Nephron progenitor cell (in vitro differentiated cells): ENCODE measurements at regions not wholly inside any gene's neighbourhood (a gene's known extent, or its start where the extent isn't known, plus 50 kb on each side); places are given as distances from the start of the nearest gene placed in this dataset.

Experiments used
- DNase-seq: peaks from one replicate; pipeline ENCODE4 v3.0.0; 2021
- H3K27ac Mint-ChIP-seq: 2 replicates; pipeline ENCODE4 v1.8.0; 2021; ENCODE audit warnings: mild to moderate bottlenecking, moderate library complexity, mixed read lengths
- H3K27me3 Mint-ChIP-seq: 2 replicates; pipeline ENCODE4 v1.8.0; 2021; ENCODE audit warnings: mild to moderate bottlenecking, low read depth, mixed read lengths; ENCODE audit not compliant: poor library complexity
- H3K36me3 Mint-ChIP-seq: 2 replicates; pipeline ENCODE4 v1.8.0; 2021; ENCODE audit warnings: low read depth, mixed read lengths
- H3K4me1 Mint-ChIP-seq: 2 replicates; pipeline ENCODE4 v1.8.0; 2021; ENCODE audit warnings: mixed read lengths
- H3K4me3 Mint-ChIP-seq: 2 replicates; pipeline ENCODE4 v1.8.0; 2021; ENCODE audit warnings: mild to moderate bottlenecking, moderate library complexity, mixed read lengths
- H3K9me3 Mint-ChIP-seq: 2 replicates; pipeline ENCODE4 v1.8.0; 2021; ENCODE audit warnings: mild to moderate bottlenecking, moderate library complexity, mixed read lengths
- CTCF ChIP-seq: fragments of 200-600 bp; sonication (generic); IDR thresholded peaks from 2 replicates; pipeline ENCODE4 v1.5.0; 2021; ENCODE audit warnings: antibody characterized with exemption

GRCh38 chr9:115945009-115945431 is 208.6 kb upstream of the PAPPA start:
- H3K4me3 Mint-ChIP-seq = no peak overlapping the region
- no peak for TF ChIP-seq CTCF
- H3K27ac Mint-ChIP-seq = no peak overlapping the region
- no peaks in the 10 kb centered on the region for H3K9me3 Mint-ChIP-seq
- no peaks in the 10 kb centered on the region for H3K36me3 Mint-ChIP-seq
- peaks cover 15% of the 10 kb centered on the region for H3K4me1 Mint-ChIP-seq
- H3K27me3 Mint-ChIP-seq = peaks cover 4% of the 10 kb centered on the region
- DNase-seq = no peak

DNA sequence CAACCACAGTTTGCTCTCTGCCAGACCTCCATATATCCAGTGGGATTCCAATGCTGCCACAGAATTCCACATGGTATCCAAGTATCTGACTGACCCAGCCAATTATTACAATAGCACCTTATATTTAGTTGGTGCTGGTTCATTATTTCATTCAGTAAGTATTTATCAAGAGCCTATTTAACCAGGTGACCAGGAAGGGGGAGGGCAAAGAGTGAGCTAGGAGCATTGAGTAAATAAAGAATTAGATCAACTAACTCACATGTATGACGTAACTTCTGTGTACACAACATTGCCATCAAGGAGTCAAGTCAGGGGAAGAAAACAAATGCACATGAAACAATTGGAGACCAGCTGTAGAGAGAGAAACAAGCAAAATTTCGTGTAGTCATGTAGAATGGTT is 207.1 kb upstream of the PAPPA start:
- no peak for TF ChIP-seq CTCF
- Mint-ChIP-seq H3K36me3 (no peaks in the 10 kb centered on the region), H3K4me3 (no peak overlapping the region), H3K27ac (no peak overlapping the region), H3K27me3 (peaks cover 4% of the 10 kb centered on the region), H3K4me1 (peaks cover 15% of the 10 kb centered on the region), H3K9me3 (no peaks in the 10 kb centered on the region)
- no peak for DNase-seq

DNA sequence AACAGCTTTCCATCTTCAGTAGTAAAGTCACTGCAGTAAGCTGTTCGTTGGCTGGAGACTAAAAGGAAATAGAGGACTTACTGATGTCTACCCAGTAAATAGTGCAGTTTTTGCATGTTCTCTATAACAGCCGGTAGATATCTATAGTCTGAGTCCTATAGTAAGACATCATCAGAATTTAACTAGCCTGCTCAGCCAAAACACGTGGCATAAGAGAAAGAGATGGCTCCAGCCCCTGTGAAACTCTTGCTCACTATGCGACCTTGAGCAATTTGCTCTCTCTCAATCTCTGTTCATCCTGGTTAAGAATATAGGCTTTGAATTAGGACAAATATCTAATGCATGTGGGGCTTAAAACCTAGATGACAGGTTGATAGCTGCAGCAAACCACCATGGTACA is 201.6 kb upstream of the PAPPA start:
- Mint-ChIP-seq H3K27me3 (no peaks in the 10 kb centered on the region), H3K4me1 (peaks cover 6% of the 10 kb centered on the region), H3K9me3 (no peaks in the 10 kb centered on the region), H3K4me3 (no peak overlapping the region), H3K27ac (no peak overlapping the region), H3K36me3 (no peaks in the 10 kb centered on the region)
- no peak for DNase-seq
- TF ChIP-seq CTCF = no peak

- Mint-ChIP-seq H3K4me1 (peaks cover 6% of the 10 kb centered on the region), H3K27ac (no peak overlapping the region), H3K36me3 (no peaks in the 10 kb centered on the region), H3K27me3 (no peaks in the 10 kb centered on the region), H3K9me3 (no peaks in the 10 kb centered on the region), H3K4me3 (no peak overlapping the region)
- DNase-seq = no peak
- no peak for TF ChIP-seq CTCF
Measured at GRCh38 chr9:115952430-115953292, 200.9 kb upstream of the PAPPA start.

DNA sequence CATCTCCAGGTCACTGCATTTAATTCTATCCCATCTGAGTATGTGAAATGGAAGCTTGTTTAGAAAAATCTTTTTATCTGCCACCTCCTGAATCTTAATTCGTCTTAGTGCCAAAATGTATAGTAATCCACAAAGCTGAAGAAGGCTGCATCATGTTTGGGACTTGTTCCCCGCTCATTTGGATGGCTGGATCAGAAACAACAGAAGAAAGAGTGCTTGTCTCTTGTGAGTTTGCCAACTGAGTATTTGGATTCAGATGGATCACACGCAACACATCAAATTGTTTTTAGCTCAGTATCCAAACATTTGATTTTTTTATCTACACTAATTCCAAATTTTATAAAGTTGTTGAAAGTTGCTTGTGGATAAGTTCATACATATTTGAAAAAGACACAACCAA is 197.2 kb upstream of the PAPPA start:
- Mint-ChIP-seq H3K4me1 (peaks cover 6% of the 10 kb centered on the region), H3K36me3 (peaks cover 3% of the 10 kb centered on the region), H3K4me3 (no peak overlapping the region), H3K27ac (no peak overlapping the region), H3K27me3 (no peaks in the 10 kb centered on the region), H3K9me3 (peaks cover 16% of the 10 kb centered on the region)
- no peak for DNase-seq
- TF ChIP-seq CTCF = no peak

GRCh38 chr9:115957585-115957984 is 196.0 kb upstream of the PAPPA start:
- H3K4me3 Mint-ChIP-seq = no peak overlapping the region
- no peak for TF ChIP-seq CTCF
- DNase-seq = no peak
- no peak overlapping the region for H3K27ac Mint-ChIP-seq
- no peaks in the 10 kb centered on the region for H3K27me3 Mint-ChIP-seq
- H3K36me3 Mint-ChIP-seq = peaks cover 6% of the 10 kb centered on the region
- peaks cover 6% of the 10 kb centered on the region for H3K4me1 Mint-ChIP-seq
- H3K9me3 Mint-ChIP-seq = peaks cover 28% of the 10 kb centered on the region
